ENCODE measurements at regions not wholly inside any gene's neighbourhood (a gene's known extent, or its start where the extent isn't known, plus 50 kb on each side); places are given as distances from the start of the nearest gene placed in this dataset.

GRCh38 chr6:6386010-6386409 is 65.5 kb upstream of the F13A1 start:
- no peak for TF ChIP-seq CTCF (IDR thresholded peaks at IDR 0.05; ENCODE audit: low read depth, low read length, missing input control)
- no peak for TF ChIP-seq ATF3 (IDR thresholded peaks at IDR 0.05)

Measured in liver (tissue), 3 donors.